GM20000 (cell line): ENCODE measurements at regions not wholly inside any gene's neighbourhood (a gene's known extent, or its start where the extent isn't known, plus 50 kb on each side); places are given as distances from the start of the nearest gene placed in this dataset.

ENCODE experiments used
- DNase-seq: peaks from one replicate; pipeline ENCODE4 v3.0.0; 2012; ENCODE audit warnings: low spot score
- TF ChIP-seq, protein P1 (sequence below): IDR thresholded peaks from 2 replicates; pipeline ENCODE4 v1.5.1; 2012; ENCODE audit warnings: mild to moderate bottlenecking, control low read depth; ENCODE audit errors: extremely low read depth, missing control alignments

- TF ChIP-seq, protein P1, sequence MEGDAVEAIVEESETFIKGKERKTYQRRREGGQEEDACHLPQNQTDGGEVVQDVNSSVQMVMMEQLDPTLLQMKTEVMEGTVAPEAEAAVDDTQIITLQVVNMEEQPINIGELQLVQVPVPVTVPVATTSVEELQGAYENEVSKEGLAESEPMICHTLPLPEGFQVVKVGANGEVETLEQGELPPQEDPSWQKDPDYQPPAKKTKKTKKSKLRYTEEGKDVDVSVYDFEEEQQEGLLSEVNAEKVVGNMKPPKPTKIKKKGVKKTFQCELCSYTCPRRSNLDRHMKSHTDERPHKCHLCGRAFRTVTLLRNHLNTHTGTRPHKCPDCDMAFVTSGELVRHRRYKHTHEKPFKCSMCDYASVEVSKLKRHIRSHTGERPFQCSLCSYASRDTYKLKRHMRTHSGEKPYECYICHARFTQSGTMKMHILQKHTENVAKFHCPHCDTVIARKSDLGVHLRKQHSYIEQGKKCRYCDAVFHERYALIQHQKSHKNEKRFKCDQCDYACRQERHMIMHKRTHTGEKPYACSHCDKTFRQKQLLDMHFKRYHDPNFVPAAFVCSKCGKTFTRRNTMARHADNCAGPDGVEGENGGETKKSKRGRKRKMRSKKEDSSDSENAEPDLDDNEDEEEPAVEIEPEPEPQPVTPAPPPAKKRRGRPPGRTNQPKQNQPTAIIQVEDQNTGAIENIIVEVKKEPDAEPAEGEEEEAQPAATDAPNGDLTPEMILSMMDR = no peak
Measured at GRCh38 chr3:82671466-82671865, 910.0 kb upstream of the GBE1 start.

GRCh38 chr3:82654708-82655107, 893.3 kb upstream of the GBE1 start:
- TF ChIP-seq, protein P1 = no peak
- no peak for DNase-seq

More at GRCh38 chr3:82671466-82671865, 910.0 kb upstream of the GBE1 start:
- no peak for DNase-seq

DNA sequence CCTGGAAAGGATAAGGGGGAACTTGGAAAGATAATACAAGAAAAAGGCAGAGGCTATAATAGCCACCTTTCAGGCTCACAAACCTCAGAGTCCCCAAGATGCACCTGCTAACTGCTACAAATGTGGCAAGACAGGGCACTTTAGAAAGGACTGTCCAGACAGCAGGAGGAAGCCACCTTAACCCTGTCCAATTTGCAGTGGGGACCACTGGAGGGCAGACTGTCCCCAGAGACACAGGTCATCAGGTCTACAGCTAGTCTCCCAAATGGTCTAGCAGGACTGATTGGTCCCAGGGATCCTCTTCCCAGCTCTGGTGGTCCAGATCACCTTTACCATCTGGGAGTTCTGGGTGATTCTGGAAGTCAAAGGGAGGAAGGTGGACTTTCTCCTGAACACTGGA, 882.5 kb upstream of the GBE1 start:
- no peak for DNase-seq
- TF ChIP-seq, protein P1 = no peak

GRCh38 chr3:82641701-82642100, 880.3 kb upstream of the GBE1 start:
- TF ChIP-seq, protein P1 = no peak
- DNase-seq = no peak

DNA sequence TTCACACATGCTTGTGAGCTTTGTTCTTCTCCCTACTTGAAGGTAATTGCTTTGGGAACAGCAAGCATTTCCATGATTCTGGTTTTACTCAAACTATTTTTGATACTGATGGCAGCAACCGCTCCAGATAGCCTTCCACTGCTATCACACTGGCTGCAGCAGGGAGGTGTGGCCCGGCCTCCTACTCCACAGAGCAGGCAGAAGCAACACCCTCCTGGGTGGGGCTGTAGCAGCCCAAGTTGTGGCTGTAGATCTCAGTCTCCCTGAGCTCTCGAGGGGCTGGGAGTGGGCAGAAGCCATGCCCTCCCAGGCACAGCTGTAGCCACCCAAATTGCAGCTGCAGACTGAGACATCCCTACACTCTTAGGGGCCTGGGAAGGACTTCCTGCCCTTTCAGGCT, 878.8 kb upstream of the GBE1 start:
- TF ChIP-seq, protein P1 = no peak
- DNase-seq = no peak

DNA sequence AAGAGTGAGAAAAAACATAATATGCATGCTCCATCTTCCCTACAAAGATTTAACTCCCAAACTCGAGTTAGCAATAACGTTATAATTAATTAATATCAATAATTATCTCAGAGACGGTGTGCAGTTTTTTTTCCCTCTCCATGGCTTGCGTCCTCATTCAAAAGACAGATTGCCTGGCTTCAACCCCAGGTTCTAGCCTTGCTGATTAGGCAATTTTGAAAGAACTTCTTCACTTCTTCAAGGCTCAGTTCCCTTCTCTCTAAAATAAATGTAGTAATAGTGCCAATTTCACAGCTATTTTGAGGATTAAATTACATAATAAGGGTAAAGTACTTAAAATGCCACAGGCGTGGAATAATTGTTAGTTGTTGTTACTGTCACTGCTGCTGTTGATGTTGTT, 876.1 kb upstream of the GBE1 start:
- TF ChIP-seq, protein P1 = no peak
- DNase-seq = no peak

DNA sequence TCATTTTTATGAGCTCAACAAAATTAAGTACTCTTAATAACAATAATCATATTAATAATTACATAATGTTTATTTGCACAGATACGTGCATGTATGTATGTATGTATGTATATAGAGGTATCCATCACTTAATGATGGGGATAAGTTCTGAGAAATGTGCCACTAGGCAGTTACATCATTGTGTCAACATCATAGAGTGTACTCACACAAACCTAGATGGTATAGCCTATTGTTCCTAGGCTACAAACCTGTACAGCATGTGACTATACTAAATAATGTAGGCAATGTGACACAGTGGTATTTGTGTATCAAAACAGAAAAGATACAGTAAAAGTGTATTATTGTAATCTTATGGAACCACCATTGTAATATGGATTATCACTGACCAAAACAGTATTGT, 874.7 kb upstream of the GBE1 start:
- DNase-seq = no peak
- TF ChIP-seq, protein P1 = no peak

DNA sequence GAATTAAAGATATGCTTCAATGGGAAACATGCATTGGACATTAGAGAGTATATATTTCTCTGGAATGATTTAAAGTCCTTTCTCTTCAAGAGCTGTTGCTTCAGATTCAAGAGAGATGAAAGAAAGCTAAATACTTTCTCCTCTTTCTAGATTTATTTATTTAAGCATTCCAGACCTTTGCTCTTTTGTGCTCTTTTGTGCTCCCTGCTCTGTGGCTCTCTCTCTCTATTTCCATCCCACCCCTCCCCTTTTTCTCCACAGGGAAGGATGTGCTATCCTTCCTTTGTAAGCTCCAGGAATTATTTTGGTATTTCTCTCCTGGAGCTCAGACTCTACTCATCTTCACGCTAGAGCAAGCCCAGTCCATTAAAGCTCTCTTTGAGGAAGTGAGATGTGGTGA, 871.9 kb upstream of the GBE1 start:
- TF ChIP-seq, protein P1 = no peak
- no peak for DNase-seq
